Erythroblast (primary cell): ENCODE measurements at regions not wholly inside any gene's neighbourhood (a gene's known extent, or its start where the extent isn't known, plus 50 kb on each side); places are given as distances from the start of the nearest gene placed in this dataset.

Experiments used
- GATA1 ChIP-seq: IDR thresholded peaks from 2 replicates; pipeline ENCODE4 v1.6.1; 2011; ENCODE audit warnings: low read depth, mild to moderate bottlenecking, control low read depth, low read length, moderate library complexity
- POLR2A ChIP-seq: IDR thresholded peaks from 2 replicates; pipeline ENCODE4 v1.6.1; 2011; ENCODE audit warnings: mild to moderate bottlenecking, low read length

DNA sequence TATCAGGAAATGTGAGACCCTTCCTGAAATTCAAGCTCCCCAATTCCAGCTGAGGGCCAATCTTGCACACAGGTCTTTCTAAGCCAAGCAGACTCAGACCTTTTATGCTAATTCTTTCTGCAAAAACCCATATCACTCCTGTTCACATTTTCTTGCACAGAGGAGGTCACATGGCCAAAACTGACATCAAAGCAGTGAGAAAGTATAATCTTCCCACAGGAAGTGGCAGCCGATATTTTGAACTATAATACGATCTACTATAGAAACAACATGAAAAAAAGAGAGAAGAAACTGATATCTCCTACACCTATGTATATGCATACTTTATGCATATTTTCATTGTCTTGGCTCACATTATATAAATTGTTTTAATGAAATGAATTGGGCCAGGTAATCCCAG lies 132.9 kb upstream of the SSTR1 start:
- TF ChIP-seq POLR2A = no peak
- TF ChIP-seq GATA1 = no peak
